ENCODE measurements at regions not wholly inside any gene's neighbourhood (a gene's known extent, or its start where the extent isn't known, plus 50 kb on each side); places are given as distances from the start of the nearest gene placed in this dataset.

- ATAC-seq (no peak), DNase-seq (no peak)
- H3K36me3 ChIP-seq = no peaks in the 10 kb centered on the region
- H3K27ac ChIP-seq = no peak overlapping the region
- no peaks in the 10 kb centered on the region for H3K9me3 ChIP-seq
- H3K27me3 ChIP-seq (ENCODE audit: low read depth) = no peaks in the 10 kb centered on the region
- intact Hi-C loops (cut with DNase I) = no loop called here
- TF ChIP-seq CTCF (IDR thresholded peaks at IDR 0.05) = no peak
- no peaks in the 10 kb centered on the region for H3K4me1 ChIP-seq
- H3K4me3 ChIP-seq = no peak overlapping the region
These were observed 265.9 kb downstream of the RPS4Y2 start for GRCh38 chrY:21021811-21022210.

GRCh38 chrY:21022326-21023044, 266.6 kb downstream of the RPS4Y2 start:
- ATAC-seq (no peak), DNase-seq (no peak)
- H3K9me3 ChIP-seq = no peaks in the 10 kb centered on the region
- no peak for TF ChIP-seq CTCF (IDR thresholded peaks at IDR 0.05)
- no peaks in the 10 kb centered on the region for H3K27me3 ChIP-seq (ENCODE audit: low read depth)
- H3K36me3 ChIP-seq = no peaks in the 10 kb centered on the region
- H3K4me3 ChIP-seq = no peak overlapping the region
- no peaks in the 10 kb centered on the region for H3K4me1 ChIP-seq
- intact Hi-C loops (cut with DNase I) = no loop called here
- H3K27ac ChIP-seq = no peak overlapping the region

- no peak for TF ChIP-seq CTCF (IDR thresholded peaks at IDR 0.05)
- Histone ChIP-seq H3K4me3 (no peak overlapping the region), H3K9me3 (no peaks in the 10 kb centered on the region), H3K4me1 (no peaks in the 10 kb centered on the region), H3K27ac (no peak overlapping the region), H3K27me3 (ENCODE audit: low read depth) (no peaks in the 10 kb centered on the region), H3K36me3 (no peaks in the 10 kb centered on the region)
- intact Hi-C loops (cut with DNase I) = no loop called here
- ATAC-seq (no peak), DNase-seq (no peak)
These were observed 268.0 kb downstream of the RPS4Y2 start for GRCh38 chrY:21023906-21024305.

- no peak for DNase-seq
These were observed 272.6 kb downstream of the RPS4Y2 start for GRCh38 chrY:21028506-21028905.

GRCh38 chrY:21033363-21033762, 277.5 kb downstream of the RPS4Y2 start:
- intact Hi-C loops (cut with DNase I) = no loop called here
- ATAC-seq (no peak), DNase-seq (no peak)

More at GRCh38 chrY:21028506-21028905, 272.6 kb downstream of the RPS4Y2 start:
- H3K27ac ChIP-seq = no peak overlapping the region
- no peaks in the 10 kb centered on the region for H3K4me1 ChIP-seq
- TF ChIP-seq CTCF (IDR thresholded peaks at IDR 0.05) = no peak
- H3K27me3 ChIP-seq (ENCODE audit: low read depth) = no peaks in the 10 kb centered on the region
- no peak for ATAC-seq
- intact Hi-C loops (cut with DNase I) = no loop called here
- H3K9me3 ChIP-seq = no peaks in the 10 kb centered on the region
- no peaks in the 10 kb centered on the region for H3K36me3 ChIP-seq
- H3K4me3 ChIP-seq = no peak overlapping the region

More at GRCh38 chrY:21033363-21033762, 277.5 kb downstream of the RPS4Y2 start:
- Histone ChIP-seq H3K36me3 (no peaks in the 10 kb centered on the region), H3K4me3 (no peak overlapping the region), H3K9me3 (no peaks in the 10 kb centered on the region), H3K4me1 (no peaks in the 10 kb centered on the region), H3K27ac (no peak overlapping the region), H3K27me3 (ENCODE audit: low read depth) (no peaks in the 10 kb centered on the region)
- no peak for TF ChIP-seq CTCF (IDR thresholded peaks at IDR 0.05)

Measured in lower lobe of right lung (tissue), 2 donors.